DND-41 (cell line): ENCODE measurements at regions not wholly inside any gene's neighbourhood (a gene's known extent, or its start where the extent isn't known, plus 50 kb on each side); places are given as distances from the start of the nearest gene placed in this dataset.

Experiments
- ATAC-seq: fragments of 200-7000 bp; cut with Tn5 transposase; 3 replicates; pipeline ENCODE4 v1.9.1; 2021; ENCODE audit warnings: low read depth; ENCODE audit not compliant: insufficient read depth
- DNase-seq: peaks from one replicate; pipeline ENCODE4 v3.0.0-alpha.2; 2020
- H2AFZ ChIP-seq: 2 replicates; pipeline ENCODE4 v1.6.0; 2012; ENCODE audit warnings: low read depth, low read length
- H3K27ac ChIP-seq: 2 replicates; pipeline ENCODE4 v1.5.1; 2012; ENCODE audit warnings: low read length, inconsistent platforms
- H3K27me3 ChIP-seq: fragments of 200-600 bp; sonication (generic); 2 replicates; pipeline ENCODE4 v1.6.0; 2012; ENCODE audit warnings: low read length, mild to moderate bottlenecking, inconsistent platforms; ENCODE audit not compliant: insufficient read depth, poor library complexity
- H3K36me3 ChIP-seq: 2 replicates; pipeline ENCODE4 v1.5.1; 2012; ENCODE audit warnings: low read length, inconsistent platforms; ENCODE audit not compliant: insufficient read depth
- H3K4me1 ChIP-seq: 2 replicates; pipeline ENCODE4 v1.5.1; 2012; ENCODE audit warnings: mild to moderate bottlenecking, low read length; ENCODE audit not compliant: insufficient read depth
- H3K4me2 ChIP-seq: 2 replicates; pipeline ENCODE4 v1.6.0; 2012; ENCODE audit warnings: mild to moderate bottlenecking, moderate library complexity, low read length, inconsistent platforms; ENCODE audit not compliant: insufficient read depth
- H3K4me3 ChIP-seq, 2 experiments: fragments of 200-600 bp in 1 of 2; shearing (Covaris generic) in 1 of 2; 2 replicates each; pipeline ENCODE4 v1.5.1; 2012 to 2016; ENCODE audit warnings: inconsistent platforms in 2 of 2, low read length in 2 of 2, mild to moderate bottlenecking in 2 of 2, low read depth in 1 of 2, moderate library complexity in 1 of 2
- H3K79me2 ChIP-seq: 2 replicates; pipeline ENCODE4 v1.6.0; 2012; ENCODE audit warnings: low read length, inconsistent platforms; ENCODE audit not compliant: insufficient read depth
- H3K9ac ChIP-seq: 2 replicates; pipeline ENCODE4 v1.6.0; 2012; ENCODE audit warnings: low read depth, mild to moderate bottlenecking, inconsistent platforms, low read length, moderate library complexity
- H3K9me3 ChIP-seq: 2 replicates; pipeline ENCODE4 v1.5.1; 2012; ENCODE audit warnings: low read length, moderate library complexity, mild to moderate bottlenecking, inconsistent platforms; ENCODE audit not compliant: insufficient read depth, severe bottlenecking
- H4K20me1 ChIP-seq: 2 replicates; pipeline ENCODE4 v1.6.0; 2012; ENCODE audit warnings: low read length; ENCODE audit not compliant: insufficient read depth
- EZH2 ChIP-seq: IDR thresholded peaks from 3 replicates; pipeline ENCODE4 v1.6.1; 2012; ENCODE audit warnings: borderline replicate concordance, low read depth, mild to moderate bottlenecking, moderate library complexity, low read length, inconsistent platforms; ENCODE audit not compliant: severe bottlenecking
- TF ChIP-seq, protein P1 (sequence below): IDR thresholded peaks from 2 replicates; pipeline ENCODE4 v1.5.1; 2012; ENCODE audit warnings: borderline replicate concordance, low read length, moderate library complexity, mild to moderate bottlenecking; ENCODE audit not compliant: poor library complexity, severe bottlenecking; ENCODE audit errors: extremely low read depth

- Histone ChIP-seq H2AFZ (no peak overlapping the region), H3K27me3 (no peaks in the 10 kb centered on the region), H3K4me2 (no peak overlapping the region), H3K4me1 (no peaks in the 10 kb centered on the region), H3K36me3 (no peaks in the 10 kb centered on the region), H3K79me2 (no peaks in the 10 kb centered on the region), H3K9ac (no peak overlapping the region), H4K20me1 (no peaks in the 10 kb centered on the region), H3K9me3 (no peaks in the 10 kb centered on the region), H3K27ac (no peak overlapping the region), H3K4me3 (no peak overlapping the region)
- no peak for ATAC-seq
- DNase-seq, result no peak
- TF ChIP-seq EZH2, result no peak
- TF ChIP-seq, protein P1, sequence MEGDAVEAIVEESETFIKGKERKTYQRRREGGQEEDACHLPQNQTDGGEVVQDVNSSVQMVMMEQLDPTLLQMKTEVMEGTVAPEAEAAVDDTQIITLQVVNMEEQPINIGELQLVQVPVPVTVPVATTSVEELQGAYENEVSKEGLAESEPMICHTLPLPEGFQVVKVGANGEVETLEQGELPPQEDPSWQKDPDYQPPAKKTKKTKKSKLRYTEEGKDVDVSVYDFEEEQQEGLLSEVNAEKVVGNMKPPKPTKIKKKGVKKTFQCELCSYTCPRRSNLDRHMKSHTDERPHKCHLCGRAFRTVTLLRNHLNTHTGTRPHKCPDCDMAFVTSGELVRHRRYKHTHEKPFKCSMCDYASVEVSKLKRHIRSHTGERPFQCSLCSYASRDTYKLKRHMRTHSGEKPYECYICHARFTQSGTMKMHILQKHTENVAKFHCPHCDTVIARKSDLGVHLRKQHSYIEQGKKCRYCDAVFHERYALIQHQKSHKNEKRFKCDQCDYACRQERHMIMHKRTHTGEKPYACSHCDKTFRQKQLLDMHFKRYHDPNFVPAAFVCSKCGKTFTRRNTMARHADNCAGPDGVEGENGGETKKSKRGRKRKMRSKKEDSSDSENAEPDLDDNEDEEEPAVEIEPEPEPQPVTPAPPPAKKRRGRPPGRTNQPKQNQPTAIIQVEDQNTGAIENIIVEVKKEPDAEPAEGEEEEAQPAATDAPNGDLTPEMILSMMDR, result no peak
Observed at GRCh38 chr9:108269371-108269770, 586.4 kb downstream of the ACTL7B start.

DNA sequence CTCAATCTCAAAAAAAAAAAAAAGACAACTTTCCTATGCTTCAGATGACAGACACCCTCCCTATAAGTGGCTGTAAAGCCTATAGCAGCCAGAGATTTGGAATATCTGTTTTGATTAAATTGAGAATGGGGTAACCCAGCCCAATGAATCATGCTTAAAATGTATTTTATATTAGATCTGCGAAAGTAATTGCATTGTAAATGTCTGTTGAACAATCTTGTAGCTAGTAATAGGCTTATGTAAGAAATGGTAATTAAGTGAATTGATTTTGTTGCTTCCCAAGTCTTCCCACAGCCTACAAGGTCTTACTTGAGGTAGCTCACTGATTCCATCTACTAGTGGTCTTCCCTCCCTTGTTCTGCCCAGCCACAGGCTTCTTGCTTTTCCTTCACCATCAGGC is 590.7 kb downstream of the ACTL7B start:
- no peak for ATAC-seq
- DNase-seq, result no peak

DNA sequence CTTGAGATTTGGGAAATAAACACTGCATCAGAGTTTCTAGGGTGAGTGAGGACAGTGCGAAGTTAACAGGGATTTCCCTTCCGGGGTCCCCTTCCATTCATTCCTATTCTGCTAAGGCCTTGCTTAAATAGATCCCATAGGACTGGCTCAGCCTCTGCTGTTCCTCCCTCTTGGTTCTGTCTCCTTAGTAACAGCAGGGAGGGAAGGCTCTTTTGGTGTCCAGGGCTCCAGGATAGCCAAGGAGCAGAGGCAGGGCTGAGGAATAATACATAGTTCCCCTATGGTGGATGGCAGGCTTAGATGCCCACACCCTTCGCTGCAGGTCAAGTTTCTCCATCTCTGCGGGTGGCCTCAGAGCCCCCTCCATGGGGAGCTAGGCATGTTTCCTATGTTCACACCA is 591.7 kb downstream of the ACTL7B start:
- Histone ChIP-seq H3K4me2 (no peak overlapping the region), H3K9ac (no peak overlapping the region), H3K36me3 (no peaks in the 10 kb centered on the region), H3K27me3 (no peaks in the 10 kb centered on the region), H3K4me1 (no peaks in the 10 kb centered on the region), H4K20me1 (no peaks in the 10 kb centered on the region), H3K9me3 (no peaks in the 10 kb centered on the region), H3K4me3 (no peak overlapping the region), H2AFZ (no peak overlapping the region), H3K79me2 (no peaks in the 10 kb centered on the region), H3K27ac (no peak overlapping the region)
- TF ChIP-seq EZH2, result no peak
- TF ChIP-seq, protein P1, result no peak
- no peak for ATAC-seq
- no peak for DNase-seq

More for the DNA sequence above, 590.7 kb downstream of the ACTL7B start:
- no peaks in the 10 kb centered on the region for H3K27me3 ChIP-seq
- H3K4me2 ChIP-seq, result no peak overlapping the region
- no peaks in the 10 kb centered on the region for H3K9me3 ChIP-seq
- TF ChIP-seq, protein P1, result no peak
- TF ChIP-seq EZH2, result no peak
- no peak overlapping the region for H3K9ac ChIP-seq
- no peak overlapping the region for H3K27ac ChIP-seq
- no peaks in the 10 kb centered on the region for H3K4me1 ChIP-seq
- H3K4me3 ChIP-seq, result no peak overlapping the region
- no peaks in the 10 kb centered on the region for H3K79me2 ChIP-seq
- H2AFZ ChIP-seq, result no peak overlapping the region
- H3K36me3 ChIP-seq, result no peaks in the 10 kb centered on the region
- H4K20me1 ChIP-seq, result no peaks in the 10 kb centered on the region

- Histone ChIP-seq H3K4me3 (no peak overlapping the region), H3K27ac (no peak overlapping the region), H3K4me1 (no peaks in the 10 kb centered on the region), H3K79me2 (no peaks in the 10 kb centered on the region), H3K4me2 (no peak overlapping the region), H4K20me1 (no peaks in the 10 kb centered on the region), H3K36me3 (no peaks in the 10 kb centered on the region), H3K9ac (no peak overlapping the region), H2AFZ (no peak overlapping the region), H3K27me3 (no peaks in the 10 kb centered on the region), H3K9me3 (no peaks in the 10 kb centered on the region)
- DNase-seq (no peak), ATAC-seq (no peak)
- TF ChIP-seq, protein P1, result no peak
- no peak for TF ChIP-seq EZH2
Observed at GRCh38 chr9:108262836-108263235, 593.0 kb downstream of the ACTL7B start.
